ENCODE measurements at regions not wholly inside any gene's neighbourhood (a gene's known extent, or its start where the extent isn't known, plus 50 kb on each side); places are given as distances from the start of the nearest gene placed in this dataset.

DNA sequence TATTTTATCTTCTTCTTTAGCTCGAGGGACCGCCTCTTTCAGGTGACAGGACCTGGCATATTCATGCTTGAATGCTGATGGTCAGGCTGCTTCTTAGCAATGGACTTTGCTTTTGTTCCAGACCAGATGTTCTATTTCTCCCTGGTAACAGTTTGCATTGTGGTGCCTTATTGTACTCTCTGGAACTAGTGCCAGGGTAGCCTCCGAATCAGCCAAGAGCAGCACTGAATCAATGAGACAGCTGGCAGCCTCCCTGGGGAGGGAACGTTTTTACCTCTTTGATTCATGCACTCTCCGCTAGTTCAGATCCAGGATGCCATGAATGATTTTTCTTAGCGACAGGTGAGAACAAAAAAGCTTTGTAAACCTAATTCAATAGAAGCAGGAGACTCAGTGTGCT is 54.1 kb upstream of the NXPH1 start:
- DNase-seq (ENCODE audit: low spot score): no peak

GRCh38 chr7:8380130-8380529 is 53.3 kb upstream of the NXPH1 start:
- DNase-seq (ENCODE audit: low spot score): no peak

- DNase-seq (ENCODE audit: low spot score): no peak
Measured at GRCh38 chr7:8382004-8382730, 51.2 kb upstream of the NXPH1 start.

Measured in A172 (cell line).